ENCODE measurements at regions not wholly inside any gene's neighbourhood (a gene's known extent, or its start where the extent isn't known, plus 50 kb on each side); places are given as distances from the start of the nearest gene placed in this dataset.
"Not testable (repeated sequence)": the region's sequence is repeated elsewhere in the genome, so short reads cannot be mapped to it uniquely, and the experiment has no call there.

DNA sequence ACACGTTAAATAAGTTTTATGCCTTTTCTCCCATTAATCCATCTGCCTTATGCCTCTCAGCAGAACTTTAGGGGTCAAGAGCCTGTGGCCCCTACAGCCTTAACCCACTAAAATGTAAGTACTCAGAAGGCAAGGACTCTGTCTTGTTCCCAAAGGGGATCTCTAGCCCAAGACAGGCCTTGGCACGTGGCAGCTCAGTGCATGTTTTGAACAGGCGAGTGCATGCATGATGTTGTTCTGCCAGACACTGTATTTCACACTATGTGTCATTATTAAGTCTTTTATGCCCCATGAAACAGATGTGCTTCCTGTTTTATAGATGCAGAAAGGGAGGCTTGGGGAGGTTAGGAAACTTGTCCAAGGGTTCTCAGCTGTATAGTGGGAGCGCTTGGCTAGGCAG lies 102.8 kb downstream of the ETS2 start:
- H3K36me3 ChIP-seq (ENCODE audit: control insufficient read depth, insufficient read depth, low read length), result no peaks in the 10 kb centered on the region
- peaks cover 25% of the 10 kb centered on the region for H3K4me1 ChIP-seq (ENCODE audit: control insufficient read depth, insufficient read depth, low read length)
- no peak overlapping the region for H3K4me3 ChIP-seq (ENCODE audit: low read depth, low read length)
- no peak overlapping the region for H3K27ac ChIP-seq (ENCODE audit: low read depth, low read length)
- peaks cover 13% of the 10 kb centered on the region for H3K27me3 ChIP-seq (ENCODE audit: control insufficient read depth, insufficient read depth, low read length)
- no peak overlapping the region for H3K9ac ChIP-seq (ENCODE audit: low read length)
- H3K9me3 ChIP-seq (ENCODE audit: control insufficient read depth, insufficient read depth, low read depth, low read length), result no peaks in the 10 kb centered on the region

GRCh38 chr21:38905752-38906151 lies 100.0 kb downstream of the ETS2 start:
- peaks cover 18% of the 10 kb centered on the region for H3K4me1 ChIP-seq (ENCODE audit: control insufficient read depth, insufficient read depth, low read length)
- no peak overlapping the region for H3K27ac ChIP-seq (ENCODE audit: low read depth, low read length)

DNA sequence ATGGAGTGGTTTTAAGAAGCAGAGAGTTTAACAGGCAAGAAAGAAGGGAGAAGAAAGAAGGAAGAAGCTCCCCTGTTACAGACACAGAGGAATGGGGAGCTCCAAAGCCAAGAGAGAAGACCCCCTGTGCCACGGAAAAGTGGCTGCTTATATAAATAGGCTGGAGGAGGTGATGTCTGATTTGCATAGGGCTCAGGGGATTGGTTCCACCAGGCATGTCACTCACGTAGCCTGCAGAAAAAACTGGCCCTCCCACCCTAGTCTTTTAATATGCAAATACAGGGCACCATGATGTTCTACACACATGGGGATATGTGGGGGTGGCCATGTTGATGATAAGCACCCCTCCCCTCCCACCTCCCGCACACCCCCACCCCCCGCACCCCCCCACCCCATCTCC lies 99.6 kb downstream of the ETS2 start:
- Histone ChIP-seq H3K4me3 (ENCODE audit: low read depth, low read length) (no peak overlapping the region), H3K9me3 (ENCODE audit: control insufficient read depth, insufficient read depth, low read depth, low read length) (no peaks in the 10 kb centered on the region), H3K4me1 (ENCODE audit: control insufficient read depth, insufficient read depth, low read length) (peaks cover 14% of the 10 kb centered on the region), H3K9ac (ENCODE audit: low read length) (no peak overlapping the region), H3K27me3 (ENCODE audit: control insufficient read depth, insufficient read depth, low read length) (no peaks in the 10 kb centered on the region), H3K27ac (ENCODE audit: low read depth, low read length) (no peak overlapping the region), H3K36me3 (ENCODE audit: control insufficient read depth, insufficient read depth, low read length) (no peaks in the 10 kb centered on the region)

More at GRCh38 chr21:38905752-38906151, 100.0 kb downstream of the ETS2 start:
- Histone ChIP-seq H3K27me3 (ENCODE audit: control insufficient read depth, insufficient read depth, low read length) (no peaks in the 10 kb centered on the region), H3K4me3 (ENCODE audit: low read depth, low read length) (no peak overlapping the region), H3K36me3 (ENCODE audit: control insufficient read depth, insufficient read depth, low read length) (no peaks in the 10 kb centered on the region), H3K9ac (ENCODE audit: low read length) (no peak overlapping the region), H3K9me3 (ENCODE audit: control insufficient read depth, insufficient read depth, low read depth, low read length) (no peaks in the 10 kb centered on the region)

GRCh38 chr21:38903690-38904139 lies 98.0 kb downstream of the ETS2 start:
- Histone ChIP-seq H3K4me3 (ENCODE audit: low read depth, low read length) (no peak overlapping the region), H3K27ac (ENCODE audit: low read depth, low read length) (no peak overlapping the region), H3K9ac (ENCODE audit: low read length) (no peak overlapping the region), H3K4me1 (ENCODE audit: control insufficient read depth, insufficient read depth, low read length) (peaks cover 7% of the 10 kb centered on the region; the same call in 1 of the 2 replicates), H3K9me3 (ENCODE audit: control insufficient read depth, insufficient read depth, low read depth, low read length) (no peaks in the 10 kb centered on the region), H3K27me3 (ENCODE audit: control insufficient read depth, insufficient read depth, low read length) (no peaks in the 10 kb centered on the region), H3K36me3 (ENCODE audit: control insufficient read depth, insufficient read depth, low read length) (no peaks in the 10 kb centered on the region)

GRCh38 chr21:38902608-38903445 lies 97.1 kb downstream of the ETS2 start:
- H3K27me3 ChIP-seq (ENCODE audit: control insufficient read depth, insufficient read depth, low read length), result no peaks in the 10 kb centered on the region
- no peaks in the 10 kb centered on the region for H3K36me3 ChIP-seq (ENCODE audit: control insufficient read depth, insufficient read depth, low read length)
- no peak overlapping the region for H3K4me3 ChIP-seq (ENCODE audit: low read depth, low read length)
- H3K9ac ChIP-seq (ENCODE audit: low read length), result no peak overlapping the region
- H3K4me1 ChIP-seq (ENCODE audit: control insufficient read depth, insufficient read depth, low read length), result peaks cover 7% of the 10 kb centered on the region; the same call in 1 of the 2 replicates
- H3K9me3 ChIP-seq (ENCODE audit: control insufficient read depth, insufficient read depth, low read depth, low read length), result no peaks in the 10 kb centered on the region
- H3K27ac ChIP-seq (ENCODE audit: low read depth, low read length), result no peak overlapping the region

DNA sequence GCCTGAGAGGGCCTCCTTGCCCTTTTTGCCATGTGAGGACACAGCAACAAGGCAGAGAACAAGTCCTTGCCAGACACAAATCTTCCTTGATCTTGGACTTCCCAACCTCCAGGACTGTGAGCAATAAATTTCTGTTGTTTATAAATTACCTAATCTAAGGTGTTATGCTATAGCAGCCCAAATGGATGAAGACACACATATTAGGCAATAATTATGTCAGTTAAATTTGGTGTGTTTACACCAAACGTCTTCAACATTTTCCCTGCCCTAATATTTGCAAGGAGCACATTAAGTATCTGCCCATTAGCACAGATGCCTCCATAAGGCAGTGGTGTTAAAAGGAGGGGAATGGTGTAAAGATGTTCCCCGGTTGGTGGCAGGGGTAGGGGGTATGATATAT lies 94.8 kb downstream of the ETS2 start:
- no peaks in the 10 kb centered on the region for H3K4me1 ChIP-seq (ENCODE audit: control insufficient read depth, insufficient read depth, low read length)
- no peaks in the 10 kb centered on the region for H3K9me3 ChIP-seq (ENCODE audit: control insufficient read depth, insufficient read depth, low read depth, low read length)
- H3K27me3 ChIP-seq (ENCODE audit: control insufficient read depth, insufficient read depth, low read length), result no peaks in the 10 kb centered on the region
- H3K27ac ChIP-seq (ENCODE audit: low read depth, low read length), result no peak overlapping the region
- no peaks in the 10 kb centered on the region for H3K36me3 ChIP-seq (ENCODE audit: control insufficient read depth, insufficient read depth, low read length)
- H3K4me3 ChIP-seq (ENCODE audit: low read depth, low read length), result no peak overlapping the region
- H3K9ac ChIP-seq (ENCODE audit: low read length), result no peak overlapping the region

GRCh38 chr21:38899985-38900384 lies 94.3 kb downstream of the ETS2 start:
- not testable (repeated sequence) for H3K27me3 ChIP-seq (ENCODE audit: control insufficient read depth, insufficient read depth, low read length); H3K4me3 ChIP-seq (ENCODE audit: low read depth, low read length); H3K9ac ChIP-seq (ENCODE audit: low read length); H3K9me3 ChIP-seq (ENCODE audit: control insufficient read depth, insufficient read depth, low read depth, low read length); H3K4me1 ChIP-seq (ENCODE audit: control insufficient read depth, insufficient read depth, low read length); H3K36me3 ChIP-seq (ENCODE audit: control insufficient read depth, insufficient read depth, low read length); H3K27ac ChIP-seq (ENCODE audit: low read depth, low read length)

- Histone ChIP-seq H3K9ac (ENCODE audit: low read length) (no peak overlapping the region), H3K9me3 (ENCODE audit: control insufficient read depth, insufficient read depth, low read depth, low read length) (no peaks in the 10 kb centered on the region), H3K36me3 (ENCODE audit: control insufficient read depth, insufficient read depth, low read length) (no peaks in the 10 kb centered on the region), H3K27ac (ENCODE audit: low read depth, low read length) (no peak overlapping the region), H3K4me1 (ENCODE audit: control insufficient read depth, insufficient read depth, low read length) (no peaks in the 10 kb centered on the region), H3K27me3 (ENCODE audit: control insufficient read depth, insufficient read depth, low read length) (no peaks in the 10 kb centered on the region), H3K4me3 (ENCODE audit: low read depth, low read length) (no peak overlapping the region)
These were observed 93.7 kb downstream of the ETS2 start for GRCh38 chr21:38899277-38899947.

GRCh38 chr21:38898422-38899096 lies 92.8 kb downstream of the ETS2 start:
- Histone ChIP-seq H3K27ac (ENCODE audit: low read depth, low read length) (no peak overlapping the region), H3K36me3 (ENCODE audit: control insufficient read depth, insufficient read depth, low read length) (no peaks in the 10 kb centered on the region)

GRCh38 chr21:38897532-38898421 lies 92.0 kb downstream of the ETS2 start:
- H3K9ac ChIP-seq (ENCODE audit: low read length), result no peak overlapping the region
- no peaks in the 10 kb centered on the region; the same call in 1 of the 2 replicates for H3K9me3 ChIP-seq (ENCODE audit: control insufficient read depth, insufficient read depth, low read depth, low read length)
- H3K4me3 ChIP-seq (ENCODE audit: low read depth, low read length), result no peak overlapping the region
- no peaks in the 10 kb centered on the region for H3K36me3 ChIP-seq (ENCODE audit: control insufficient read depth, insufficient read depth, low read length)
- no peaks in the 10 kb centered on the region for H3K4me1 ChIP-seq (ENCODE audit: control insufficient read depth, insufficient read depth, low read length)
- no peak overlapping the region for H3K27ac ChIP-seq (ENCODE audit: low read depth, low read length)
- no peaks in the 10 kb centered on the region for H3K27me3 ChIP-seq (ENCODE audit: control insufficient read depth, insufficient read depth, low read length)

More at GRCh38 chr21:38898422-38899096, 92.8 kb downstream of the ETS2 start:
- Histone ChIP-seq H3K4me3 (ENCODE audit: low read depth, low read length) (no peak overlapping the region), H3K27me3 (ENCODE audit: control insufficient read depth, insufficient read depth, low read length) (no peaks in the 10 kb centered on the region), H3K9ac (ENCODE audit: low read length) (no peak overlapping the region), H3K4me1 (ENCODE audit: control insufficient read depth, insufficient read depth, low read length) (no peaks in the 10 kb centered on the region), H3K9me3 (ENCODE audit: control insufficient read depth, insufficient read depth, low read depth, low read length) (no peaks in the 10 kb centered on the region)
